PFSK-1 (cell line): ENCODE measurements at regions not wholly inside any gene's neighbourhood (a gene's known extent, or its start where the extent isn't known, plus 50 kb on each side); places are given as distances from the start of the nearest gene placed in this dataset.

Experiments used
- REST ChIP-seq, 2 experiments: IDR thresholded peaks; 2 replicates each; pipeline versions ENCODE4 v1.6.1 to v1.8.0; 2011 to 2012; ENCODE audit warnings: low read depth in 2 of 2, low read length in 2 of 2, control low read depth in 1 of 2, inconsistent platforms in 1 of 2, mild to moderate bottlenecking in 1 of 2, moderate library complexity in 1 of 2; ENCODE audit not compliant: insufficient read depth in 1 of 2
- SIN3A ChIP-seq: IDR thresholded peaks from 2 replicates; pipeline ENCODE4 v1.6.1; 2012; ENCODE audit warnings: mild to moderate bottlenecking, low read length, moderate library complexity, borderline replicate concordance; ENCODE audit not compliant: insufficient read depth
- TAF1 ChIP-seq: IDR thresholded peaks from 2 replicates; pipeline ENCODE4 v1.6.1; 2012; ENCODE audit warnings: low read length, control low read depth, borderline replicate concordance; ENCODE audit not compliant: insufficient read depth

- no peak for TF ChIP-seq SIN3A
- TF ChIP-seq TAF1: no peak
- TF ChIP-seq REST (IDR thresholded peaks at IDR 0.05; ENCODE audit: insufficient read depth in 1 of 2, low read depth in 2 of 2, low read length in 2 of 2): no peak
Measured at GRCh38 chr4:23021040-23021439, 328.3 kb downstream of the GBA3 start.
